ENCODE measurements at regions not wholly inside any gene's neighbourhood (a gene's known extent, or its start where the extent isn't known, plus 50 kb on each side); places are given as distances from the start of the nearest gene placed in this dataset.

DNA sequence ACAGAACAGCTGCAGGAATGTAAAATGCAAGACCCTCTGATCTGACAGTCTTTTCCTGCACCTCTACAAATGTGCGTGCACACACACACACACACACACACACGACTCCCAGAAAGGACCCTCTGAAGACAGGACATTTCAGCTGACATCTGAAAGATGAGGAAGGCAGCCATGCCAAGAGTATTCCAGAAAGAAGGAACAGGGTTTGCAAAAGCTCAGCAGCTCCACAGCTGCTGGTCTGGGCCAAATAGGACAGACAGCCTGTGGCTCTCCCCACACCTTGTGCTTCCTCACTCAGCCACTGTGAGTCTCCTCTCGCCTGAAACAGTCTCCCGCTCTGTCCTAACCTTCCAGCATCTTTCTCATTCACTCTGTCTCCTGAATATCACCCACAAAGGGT is 189.0 kb downstream of the PALM2AKAP2 start:
- Histone ChIP-seq H3K27me3 (no peaks in the 10 kb centered on the region), H3K4me1 (peaks cover 8 to 35% of the 10 kb centered on the region in 2 donors), H3K9me3 (no peaks in the 10 kb centered on the region), H3K4me3 (no peak overlapping the region), H3K36me3 (no peaks in the 10 kb centered on the region), H3K27ac (peak overlapping the region in 1 of 2 donors; percentile 53)
- TF ChIP-seq CTCF (IDR thresholded peaks at IDR 0.05): no peak
- ATAC-seq (peak; percentile 43), DNase-seq (no peak)
- intact Hi-C loops (cut with DNase I): no loop called here

DNA sequence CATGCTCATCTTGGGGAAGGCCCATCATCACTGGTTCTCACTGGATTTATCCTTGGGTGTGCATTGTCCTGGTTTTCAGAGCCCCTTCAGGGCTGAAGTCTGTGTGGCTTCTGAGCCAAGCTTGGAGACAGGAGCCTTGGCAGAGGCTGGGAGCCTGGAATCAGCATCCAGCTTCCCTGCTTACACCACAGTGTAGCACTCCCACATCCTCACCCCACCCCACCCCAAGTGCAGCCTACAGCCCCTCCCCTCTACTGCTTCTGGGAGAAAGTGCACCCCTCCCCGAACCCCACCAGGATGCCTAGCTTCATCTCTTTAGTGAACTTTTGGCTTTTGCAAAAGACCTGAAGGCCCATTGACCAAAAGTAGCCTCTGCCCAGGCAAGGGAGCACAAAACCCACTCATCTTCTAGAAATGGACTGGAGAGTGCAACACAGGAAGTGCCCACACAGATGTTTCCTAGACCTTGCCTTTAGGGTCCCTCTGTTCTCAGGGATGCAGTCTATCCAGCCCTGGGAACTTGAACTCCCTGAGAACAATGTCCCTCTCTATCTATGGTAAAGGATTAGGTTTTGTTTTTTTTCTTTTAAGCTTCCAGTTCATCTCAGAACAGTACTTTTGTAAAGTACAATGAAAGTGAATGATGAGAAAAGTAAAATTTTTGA is 189.7 kb downstream of the PALM2AKAP2 start:
- ATAC-seq (no peak), DNase-seq (no peak)
- H3K4me1 ChIP-seq: peaks cover 8 to 37% of the 10 kb centered on the region in 2 donors
- no peaks in the 10 kb centered on the region for H3K27me3 ChIP-seq
- peak overlapping the region in 1 of 2 donors; percentile 53 for H3K27ac ChIP-seq
- no peaks in the 10 kb centered on the region for H3K9me3 ChIP-seq
- intact Hi-C loops (cut with DNase I): no loop called here
- no peaks in the 10 kb centered on the region for H3K36me3 ChIP-seq
- TF ChIP-seq CTCF (IDR thresholded peaks at IDR 0.05): no peak
- H3K4me3 ChIP-seq: no peak overlapping the region

DNA sequence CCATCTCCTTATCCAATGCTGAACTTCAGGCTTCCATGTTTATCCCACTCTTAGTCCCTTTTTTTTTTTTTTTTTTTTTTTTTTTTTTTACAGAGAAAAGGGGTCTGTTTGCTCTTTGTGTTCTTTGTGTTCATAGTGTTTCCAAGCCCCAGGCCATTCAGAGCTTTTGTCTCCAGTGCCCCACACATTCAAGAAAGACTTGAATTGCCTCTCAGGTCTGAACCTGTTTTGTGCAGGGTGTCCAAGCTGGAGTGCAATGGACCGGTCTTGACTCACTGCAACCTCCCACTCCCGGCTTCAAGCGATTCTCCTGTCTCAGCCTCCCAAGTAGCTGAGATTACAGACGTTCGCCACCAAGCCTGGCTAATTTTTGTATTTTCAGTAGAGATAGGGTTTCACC is 191.2 kb downstream of the PALM2AKAP2 start:
- Histone ChIP-seq H3K4me1 (peaks cover 8 to 37% of the 10 kb centered on the region in 2 donors), H3K4me3 (no peak overlapping the region), H3K27ac (no peak overlapping the region), H3K27me3 (no peaks in the 10 kb centered on the region), H3K9me3 (no peaks in the 10 kb centered on the region), H3K36me3 (no peaks in the 10 kb centered on the region)
- intact Hi-C loops (cut with DNase I): no loop called here
- ATAC-seq (no peak), DNase-seq (no peak)
- no peak for TF ChIP-seq CTCF (IDR thresholded peaks at IDR 0.05)

- no peak for DNase-seq
- TF ChIP-seq CTCF (IDR thresholded peaks at IDR 0.05): no peak
- Histone ChIP-seq H3K36me3 (no peaks in the 10 kb centered on the region), H3K27me3 (no peaks in the 10 kb centered on the region), H3K27ac (no peak overlapping the region), H3K9me3 (no peaks in the 10 kb centered on the region), H3K4me1 (peaks cover 8 to 37% of the 10 kb centered on the region in 2 donors), H3K4me3 (no peak overlapping the region)
- ATAC-seq: peak; percentile 56
- intact Hi-C loops (cut with DNase I): no loop called here
Measured at GRCh38 chr9:109972026-109972882, 192.3 kb downstream of the PALM2AKAP2 start.

GRCh38 chr9:109973336-109973735 is 193.3 kb downstream of the PALM2AKAP2 start:
- TF ChIP-seq CTCF (IDR thresholded peaks at IDR 0.05): no peak
- Histone ChIP-seq H3K27me3 (no peaks in the 10 kb centered on the region), H3K4me1 (peaks cover 4 to 30% of the 10 kb centered on the region in 2 donors), H3K27ac (no peak overlapping the region), H3K36me3 (no peaks in the 10 kb centered on the region), H3K4me3 (no peak overlapping the region), H3K9me3 (no peaks in the 10 kb centered on the region)
- intact Hi-C loops (cut with DNase I): no loop called here
- no peak for ATAC-seq
- no peak for DNase-seq

All from left lung (tissue), 4 donors.